H9 (cell line): ENCODE measurements at regions not wholly inside any gene's neighbourhood (a gene's known extent, or its start where the extent isn't known, plus 50 kb on each side); places are given as distances from the start of the nearest gene placed in this dataset.

Experiments used
- DNase-seq: peaks from one replicate; pipeline ENCODE4 v3.0.0-alpha.2; 2017
- H2AFZ ChIP-seq: one replicate; pipeline ENCODE4 v1.6.1; 2013; ENCODE audit warnings: mild to moderate bottlenecking, low read length, control low read depth, moderate library complexity
- H2AK5ac ChIP-seq: 2 replicates; pipeline ENCODE4 v1.6.1; 2013; ENCODE audit warnings: low read length, control low read depth, mixed read lengths; ENCODE audit not compliant: insufficient read length
- H2BK120ac ChIP-seq: one replicate; pipeline ENCODE4 v1.6.1; 2013; ENCODE audit warnings: low read depth, mild to moderate bottlenecking, low read length, control low read depth, inconsistent platforms; ENCODE audit not compliant: poor library complexity, severe bottlenecking
- H2BK12ac ChIP-seq: 2 replicates; pipeline ENCODE4 v1.6.1; 2013; ENCODE audit warnings: low read length, control low read depth, mixed read lengths, low read depth; ENCODE audit not compliant: insufficient read length
- H2BK15ac ChIP-seq: 2 replicates; pipeline ENCODE4 v1.6.1; 2013; ENCODE audit warnings: low read depth, low read length, control low read depth
- H2BK20ac ChIP-seq: one replicate; pipeline ENCODE4 v1.6.1; 2013; ENCODE audit warnings: low read depth, mild to moderate bottlenecking, low read length, control low read depth, inconsistent platforms; ENCODE audit not compliant: poor library complexity, severe bottlenecking
- H2BK5ac ChIP-seq: 2 replicates; pipeline ENCODE4 v1.6.1; 2013; ENCODE audit warnings: low read length, control low read depth, mixed read lengths; ENCODE audit not compliant: insufficient read length
- H3K14ac ChIP-seq: 2 replicates; pipeline ENCODE4 v1.6.1; 2013; ENCODE audit warnings: low read length, control low read depth; ENCODE audit not compliant: insufficient read depth
- H3K18ac ChIP-seq: 2 replicates; pipeline ENCODE4 v1.6.1; 2013; ENCODE audit warnings: low read depth, mild to moderate bottlenecking, mixed read lengths, low read length, control low read depth; ENCODE audit not compliant: insufficient read length
- H3K23ac ChIP-seq: 2 replicates; pipeline ENCODE4 v1.6.1; 2013; ENCODE audit warnings: low read length, control low read depth, mixed read lengths, low read depth; ENCODE audit not compliant: insufficient read length
- H3K23me2 ChIP-seq: 2 replicates; pipeline ENCODE4 v1.6.1; 2013; ENCODE audit warnings: low read depth, mild to moderate bottlenecking, mixed read lengths, low read length, control low read depth; ENCODE audit not compliant: insufficient read length, poor library complexity, severe bottlenecking
- H3K27ac ChIP-seq: 2 replicates; pipeline ENCODE4 v1.5.1; 2013; ENCODE audit warnings: low read length, control low read depth, mixed read lengths, low read depth; ENCODE audit not compliant: insufficient read length
- H3K27me3 ChIP-seq: 2 replicates; pipeline ENCODE4 v1.6.1; 2013; ENCODE audit warnings: low read length, control low read depth, inconsistent platforms; ENCODE audit not compliant: insufficient read depth
- H3K4ac ChIP-seq: 2 replicates; pipeline ENCODE4 v1.6.1; 2013; ENCODE audit warnings: low read depth, mild to moderate bottlenecking, control low read depth, inconsistent platforms, low read length, moderate library complexity
- H3K4me1 ChIP-seq: 2 replicates; pipeline ENCODE4 v1.6.1; 2013; ENCODE audit warnings: low read length, control low read depth, inconsistent platforms; ENCODE audit not compliant: insufficient read depth
- H3K4me2 ChIP-seq: 2 replicates; pipeline ENCODE4 v1.6.1; 2013; ENCODE audit warnings: low read length, control low read depth, mixed read lengths; ENCODE audit not compliant: insufficient read length, insufficient read depth
- H3K56ac ChIP-seq: 2 replicates; pipeline ENCODE4 v1.6.1; 2013; ENCODE audit warnings: low read depth, mild to moderate bottlenecking, mixed read lengths, low read length, control low read depth; ENCODE audit not compliant: insufficient read length
- H3K79me1 ChIP-seq: 2 replicates; pipeline ENCODE4 v1.6.1; 2013; ENCODE audit warnings: low read depth, mild to moderate bottlenecking, moderate library complexity, low read length, control low read depth, inconsistent platforms; ENCODE audit not compliant: insufficient read depth, poor library complexity, severe bottlenecking
- H3K79me2 ChIP-seq: 2 replicates; pipeline ENCODE4 v1.6.1; 2013; ENCODE audit warnings: low read length, control low read depth, inconsistent platforms; ENCODE audit not compliant: insufficient read depth
- H3K9ac ChIP-seq: 2 replicates; pipeline ENCODE4 v1.6.1; 2013; ENCODE audit warnings: low read length, control low read depth, mixed read lengths; ENCODE audit not compliant: insufficient read length; ENCODE audit errors: extremely low read depth
- H3K9me3 ChIP-seq: one replicate; pipeline ENCODE4 v1.6.1; 2013; ENCODE audit warnings: low read depth, low read length, inconsistent platforms; ENCODE audit not compliant: control insufficient read depth
- H3T11ph ChIP-seq: one replicate; pipeline ENCODE4 v1.6.1; 2013; ENCODE audit warnings: mild to moderate bottlenecking, low read length, control low read depth, inconsistent platforms
- H4K20me1 ChIP-seq: one replicate; pipeline ENCODE4 v1.6.1; 2013; ENCODE audit not compliant: control insufficient read depth, insufficient read length, insufficient read depth
- H4K5ac ChIP-seq: 2 replicates; pipeline ENCODE4 v1.6.1; 2013; ENCODE audit warnings: low read depth, mild to moderate bottlenecking, mixed read lengths, low read length, control low read depth; ENCODE audit not compliant: insufficient read length
- H4K8ac ChIP-seq: replicated peaks from 2 replicates; pipeline ENCODE4 v1.6.1; 2013; ENCODE audit warnings: low read length, control low read depth, mixed read lengths, low read depth; ENCODE audit not compliant: insufficient read length
- H4K91ac ChIP-seq: 2 replicates; pipeline ENCODE4 v1.6.1; 2013; ENCODE audit warnings: low read depth, mild to moderate bottlenecking, moderate library complexity, mixed read lengths, low read length, control low read depth; ENCODE audit not compliant: insufficient read length
- H3K27ac Mint-ChIP-seq, 3 experiments: 2 replicates in 2 of 3; 3 replicates in 1 of 3; pipeline ENCODE4 v1.8.0; 2020 to 2021; ENCODE audit warnings: mixed read lengths in 3 of 3, mild to moderate bottlenecking in 1 of 3, moderate library complexity in 1 of 3
- H3K27me3 Mint-ChIP-seq: 2 replicates; pipeline ENCODE4 v1.8.0; 2021; ENCODE audit warnings: low read depth, mild to moderate bottlenecking, moderate library complexity, mixed read lengths
- H3K36me3 Mint-ChIP-seq, 3 experiments: 2 replicates in 2 of 3; 3 replicates in 1 of 3; pipeline ENCODE4 v1.8.0; 2020 to 2021; ENCODE audit warnings: low read depth in 3 of 3, mixed read lengths in 3 of 3; ENCODE audit not compliant: insufficient read depth in 1 of 3
- H3K4me1 Mint-ChIP-seq, 2 experiments: 2 replicates each; pipeline ENCODE4 v1.8.0; 2020; ENCODE audit warnings: mixed read lengths in 2 of 2
- H3K4me3 Mint-ChIP-seq, 2 experiments: 2 replicates in 1 of 2; 3 replicates in 1 of 2; pipeline ENCODE4 v1.8.0; 2020 to 2021; ENCODE audit warnings: mild to moderate bottlenecking in 2 of 2, mixed read lengths in 2 of 2, moderate library complexity in 1 of 2
- H3K9me3 Mint-ChIP-seq, 2 experiments: 2 replicates in 1 of 2; 3 replicates in 1 of 2; pipeline ENCODE4 v1.8.0; 2020; ENCODE audit warnings: mild to moderate bottlenecking in 2 of 2, mixed read lengths in 2 of 2, moderate library complexity in 1 of 2
- CTCF ChIP-seq: fragments of 200-600 bp; sonication (generic); conservative IDR thresholded peaks from 3 replicates; pipeline ENCODE4 v1.8.0; 2021; ENCODE audit warnings: antibody characterized with exemption, mild to moderate bottlenecking
- WGBS: extraction: QIAGEN DNeasy Blood & Tissue Kit; methylation state at CpG from one replicate; pipeline ENCODE4 v1.1.7; 2013; ENCODE audit warnings: missing lambda C conversion rate, low lambda C conversion rate, mixed read lengths; ENCODE audit not compliant: insufficient read length; ENCODE audit errors: extremely low coverage; 5-methylcytosine and 5-hydroxymethylcytosine counted together

DNA sequence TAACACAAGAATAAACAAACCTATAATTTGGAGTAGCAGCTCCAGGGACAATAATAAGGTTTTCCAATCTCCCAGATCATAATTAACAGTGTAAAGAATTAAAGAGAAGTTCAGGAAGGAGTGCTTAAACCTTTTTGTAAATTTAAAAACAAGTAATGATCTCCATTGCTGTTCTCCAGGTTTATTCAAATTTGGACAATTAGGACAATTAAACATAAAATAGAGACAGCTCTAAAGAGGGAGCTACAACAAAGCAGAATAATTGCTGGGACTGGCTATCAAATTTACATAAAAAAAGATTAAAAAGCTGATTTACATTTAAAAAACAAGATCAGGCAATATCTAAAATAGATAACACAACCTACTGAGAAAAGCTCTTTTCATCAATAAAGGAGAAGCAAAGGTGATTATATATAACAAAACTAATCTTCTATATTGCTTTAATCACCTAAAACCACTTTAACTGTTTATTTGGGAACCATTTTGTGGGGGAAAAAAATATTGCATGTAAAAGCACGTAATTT is 80.1 kb upstream of the CREB1 start:
- H3K4me1 ChIP-seq, result peaks cover 8% of the 10 kb centered on the region; the same call in 1 of the 2 replicates
- H3K14ac ChIP-seq, result no peak overlapping the region
- Mint-ChIP-seq H3K4me1 (peaks cover 45 to 54% of the 10 kb centered on the region in 2 experiments), H3K27ac (peak overlapping the region; percentile 59 to 79 (median 63); a peak in 6 of 7 replicates), H3K27me3 (no peaks in the 10 kb centered on the region), H3K9me3 (peaks cover 3 to 7% of the 10 kb centered on the region in 2 experiments; a peak in 4 of 5 replicates), H3K36me3 (peaks cover 2 to 9% (median 4%) of the 10 kb centered on the region in 3 experiments; a peak in 6 of 7 replicates), H3K4me3 (no peak overlapping the region)
- no peaks in the 10 kb centered on the region for H3K79me1 ChIP-seq
- H4K91ac ChIP-seq, result no peak overlapping the region
- no peak overlapping the region for H4K5ac ChIP-seq
- H3K23ac ChIP-seq, result no peak overlapping the region
- no peak overlapping the region for H3T11ph ChIP-seq
- H3K27ac ChIP-seq, result no peak overlapping the region
- H3K4ac ChIP-seq, result no peak overlapping the region
- no peaks in the 10 kb centered on the region for H3K27me3 ChIP-seq
- no peak for TF ChIP-seq CTCF
- H3K9ac ChIP-seq, result no peak overlapping the region
- no peak overlapping the region for H2BK15ac ChIP-seq
- no peak overlapping the region for H2BK12ac ChIP-seq
- no peak for DNase-seq
- H4K8ac ChIP-seq, result no peak overlapping the region
- H3K9me3 ChIP-seq, result no peaks in the 10 kb centered on the region
- no peaks in the 10 kb centered on the region for H4K20me1 ChIP-seq
- H2BK120ac ChIP-seq, result no peak overlapping the region
- no peak overlapping the region for H3K4me2 ChIP-seq
- H3K18ac ChIP-seq, result no peak overlapping the region
- H2AK5ac ChIP-seq, result no peak overlapping the region
- no peaks in the 10 kb centered on the region for H3K79me2 ChIP-seq
- no peak overlapping the region for H2BK5ac ChIP-seq
- no CpG with 5 or more reads among the region's 1 CpG for WGBS
- no peak overlapping the region for H2BK20ac ChIP-seq
- no peak overlapping the region for H3K56ac ChIP-seq
- H3K23me2 ChIP-seq, result no peaks in the 10 kb centered on the region
- H2AFZ ChIP-seq, result no peak overlapping the region
